IMR-90 (cell line): ENCODE measurements at regions not wholly inside any gene's neighbourhood (a gene's known extent, or its start where the extent isn't known, plus 50 kb on each side); places are given as distances from the start of the nearest gene placed in this dataset.

Source experiments
- CEBPB ChIP-seq: IDR thresholded peaks from 2 replicates; pipeline ENCODE4 v1.6.1; 2012; ENCODE audit warnings: low read depth, low read length, improper control_type of control experiment
- MAFK ChIP-seq: IDR thresholded peaks from 2 replicates; pipeline ENCODE4 v1.6.1; 2012; ENCODE audit warnings: low read depth, low read length, improper control_type of control experiment
- POLR2A ChIP-seq: IDR thresholded peaks from 2 replicates; pipeline ENCODE4 v1.6.1; 2012; ENCODE audit warnings: mild to moderate bottlenecking, low read depth, low read length
- RAD21 ChIP-seq: IDR thresholded peaks from 2 replicates; pipeline ENCODE4 v1.6.1; 2012; ENCODE audit warnings: low read length, improper control_type of control experiment
- SMC3 ChIP-seq: fragments of 150-350 bp; IDR thresholded peaks from 2 replicates; pipeline ENCODE4 v1.6.1; 2016; ENCODE audit warnings: low read depth, mild to moderate bottlenecking, antibody characterized with exemption, low read length, moderate library complexity
- TF ChIP-seq, protein P1 (sequence below): conservative IDR thresholded peaks from 2 replicates; pipeline ENCODE4 v1.5.1; 2012; ENCODE audit warnings: mild to moderate bottlenecking, low read depth, low read length, improper control_type of control experiment

DNA sequence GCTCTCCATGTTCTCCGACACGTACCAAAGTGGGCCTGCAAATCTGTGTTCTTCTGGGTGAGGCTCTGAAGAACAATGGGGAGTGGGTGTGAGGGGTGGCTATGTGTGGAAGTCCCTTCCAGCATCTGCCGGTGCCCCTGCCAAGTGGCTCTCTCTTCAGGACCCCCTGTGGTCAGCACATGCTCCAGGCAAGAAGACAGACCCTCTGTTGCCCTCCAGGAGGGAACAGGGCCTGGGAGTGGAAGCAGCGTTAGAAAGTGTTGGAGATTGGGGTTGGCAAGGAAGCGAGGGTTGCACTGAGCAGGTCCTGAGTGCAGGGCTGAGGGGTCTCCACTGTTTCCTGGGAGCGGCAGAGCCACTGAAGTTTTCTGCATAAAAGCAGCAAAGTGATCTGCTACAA is 60.5 kb downstream of the EMX2 start:
- no peak for TF ChIP-seq RAD21
- TF ChIP-seq, protein P1, sequence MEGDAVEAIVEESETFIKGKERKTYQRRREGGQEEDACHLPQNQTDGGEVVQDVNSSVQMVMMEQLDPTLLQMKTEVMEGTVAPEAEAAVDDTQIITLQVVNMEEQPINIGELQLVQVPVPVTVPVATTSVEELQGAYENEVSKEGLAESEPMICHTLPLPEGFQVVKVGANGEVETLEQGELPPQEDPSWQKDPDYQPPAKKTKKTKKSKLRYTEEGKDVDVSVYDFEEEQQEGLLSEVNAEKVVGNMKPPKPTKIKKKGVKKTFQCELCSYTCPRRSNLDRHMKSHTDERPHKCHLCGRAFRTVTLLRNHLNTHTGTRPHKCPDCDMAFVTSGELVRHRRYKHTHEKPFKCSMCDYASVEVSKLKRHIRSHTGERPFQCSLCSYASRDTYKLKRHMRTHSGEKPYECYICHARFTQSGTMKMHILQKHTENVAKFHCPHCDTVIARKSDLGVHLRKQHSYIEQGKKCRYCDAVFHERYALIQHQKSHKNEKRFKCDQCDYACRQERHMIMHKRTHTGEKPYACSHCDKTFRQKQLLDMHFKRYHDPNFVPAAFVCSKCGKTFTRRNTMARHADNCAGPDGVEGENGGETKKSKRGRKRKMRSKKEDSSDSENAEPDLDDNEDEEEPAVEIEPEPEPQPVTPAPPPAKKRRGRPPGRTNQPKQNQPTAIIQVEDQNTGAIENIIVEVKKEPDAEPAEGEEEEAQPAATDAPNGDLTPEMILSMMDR = no peak
- TF ChIP-seq CEBPB = no peak
- TF ChIP-seq POLR2A = no peak
- TF ChIP-seq SMC3 = no peak
- TF ChIP-seq MAFK = no peak
